GM12878 (cell line): ENCODE measurements at regions not wholly inside any gene's neighbourhood (a gene's known extent, or its start where the extent isn't known, plus 50 kb on each side); places are given as distances from the start of the nearest gene placed in this dataset.

Source experiments
- ATAC-seq: fragments of 200-7000 bp; cut with Tn5 transposase; 3 replicates; pipeline ENCODE4 v1.9.1; 2020; ENCODE audit warnings: mild to moderate bottlenecking, moderate library complexity
- BruUV-seq: library from RNA; stranded (reverse); fragments of 400-500 nt; replicated peaks from 2 replicates; lab custom pipeline; 2021; lab: Mats Ljungman, UMichigan
- CTCF ChIA-PET: fragments of 300-600 bp; sonication (Branson Sonifier 250); formaldehyde crosslinking; extraction: SDS; loops from one replicate; lab custom pipeline; 2021; ENCODE audit warnings: inconsistent platforms; lab: Yijun Ruan, JAX
- POLR2A ChIA-PET: fragments of 350-600 bp; formaldehyde crosslinking; extraction: SDS; loops from one replicate; lab custom pipeline; 2021; ENCODE audit warnings: inconsistent platforms; lab: Charles Lee
- RAD21 ChIA-PET: fragments of 300-600 bp; sonication (Branson Sonifier 250); formaldehyde crosslinking; loops from one replicate; lab custom pipeline; 2023; ENCODE audit warnings: antibody characterized with exemption; ENCODE audit not compliant: unreplicated experiment; lab: Charles Lee
- SMC1A ChIA-PET: fragments of 300-600 bp; sonication (Branson Sonifier 250); formaldehyde crosslinking; loops from one replicate; lab custom pipeline; 2023; ENCODE audit not compliant: unreplicated experiment, uncharacterized antibody; lab: Charles Lee
- DNase-seq: peaks from one replicate; pipeline ENCODE4 v3.0.0-alpha.2; 2011; ENCODE audit warnings: low read depth, low spot score
- FAIRE-seq: peaks from 3 replicates; lab custom pipeline; 2011; peaks lifted over from hg19 to GRCh38; lab: Jason Lieb, UNC
- H2AFZ ChIP-seq: 2 replicates; pipeline ENCODE4 v1.6.0; 2011; ENCODE audit warnings: low read depth, low read length, control low read depth; ENCODE audit not compliant: control insufficient read depth
- H3K27ac ChIP-seq: 2 replicates; pipeline ENCODE4 v1.5.1; 2011; ENCODE audit warnings: control low read depth; ENCODE audit not compliant: control insufficient read depth, insufficient read depth
- H3K27me3 ChIP-seq, 2 experiments: replicated peaks in 1 of 2; 2 replicates each; pipeline versions ENCODE4 v1.6.0 to v1.6.1; 2011; ENCODE audit warnings: low read length in 1 of 2; ENCODE audit not compliant: control insufficient read depth in 2 of 2, insufficient read depth in 2 of 2
- H3K36me3 ChIP-seq, 2 experiments: 2 replicates each; pipeline ENCODE4 v1.5.1; 2011; ENCODE audit warnings: low read length in 1 of 2; ENCODE audit not compliant: control insufficient read depth in 2 of 2, insufficient read depth in 2 of 2
- H3K4me1 ChIP-seq: 2 replicates; pipeline ENCODE4 v1.6.1; 2011; ENCODE audit warnings: mild to moderate bottlenecking, low read length, moderate library complexity, mixed read lengths; ENCODE audit not compliant: control insufficient read depth, insufficient read depth
- H3K4me2 ChIP-seq: 2 replicates; pipeline ENCODE4 v1.6.0; 2011; ENCODE audit warnings: control low read depth; ENCODE audit not compliant: control insufficient read depth, insufficient read depth
- H3K4me3 ChIP-seq: fragments of 200-600 bp; sonication (generic); 2 replicates; pipeline ENCODE4 v1.5.1; 2016
- H3K79me2 ChIP-seq: 2 replicates; pipeline ENCODE4 v1.6.0; 2011; ENCODE audit warnings: low read length; ENCODE audit not compliant: control insufficient read depth, insufficient read depth
- H3K9ac ChIP-seq: 2 replicates; pipeline ENCODE4 v1.8.0; 2011; ENCODE audit warnings: low read length, control low read depth, mixed read lengths; ENCODE audit not compliant: control insufficient read depth, insufficient read depth
- H3K9me3 ChIP-seq: replicated peaks from 3 replicates; pipeline ENCODE4 v1.5.1; 2011; ENCODE audit warnings: mild to moderate bottlenecking, low read length; ENCODE audit not compliant: control insufficient read depth, insufficient read depth
- H4K20me1 ChIP-seq: 2 replicates; pipeline ENCODE4 v1.6.0; 2011; ENCODE audit not compliant: control insufficient read depth, insufficient read depth
- CBFB ChIP-seq: IDR thresholded peaks from 2 replicates; pipeline ENCODE4 v1.6.1; 2016; ENCODE audit warnings: antibody characterized with exemption, low read depth
- CHD1 ChIP-seq: IDR thresholded peaks from 2 replicates; pipeline ENCODE4 v1.6.1; 2012; ENCODE audit warnings: low read depth, low read length, improper control_type of control experiment
- CHD2 ChIP-seq: IDR thresholded peaks from 2 replicates; pipeline ENCODE4 v1.6.1; 2011; ENCODE audit warnings: low read depth, low read length, improper control_type of control experiment, borderline replicate concordance
- FOXM1 ChIP-seq: IDR thresholded peaks from 2 replicates; pipeline ENCODE4 v1.6.1; 2012; ENCODE audit warnings: low read depth, mild to moderate bottlenecking, inconsistent platforms, low read length, moderate library complexity
- MTA3 ChIP-seq: IDR thresholded peaks from 2 replicates; pipeline ENCODE4 v1.6.1; 2012; ENCODE audit warnings: low read length, inconsistent platforms, borderline replicate concordance
- RB1 ChIP-seq: fragments of 450-650 bp; formaldehyde crosslinking; IDR thresholded peaks from 2 replicates; pipeline ENCODE4 v1.6.1; 2017; ENCODE audit warnings: mild to moderate bottlenecking, borderline replicate concordance
- STAT3 ChIP-seq: IDR thresholded peaks from 2 replicates; pipeline ENCODE4 v1.6.1; 2011; ENCODE audit warnings: low read depth, low read length, improper control_type of control experiment
- TCF12 ChIP-seq: IDR thresholded peaks from 2 replicates; pipeline ENCODE4 v1.6.1; 2011; ENCODE audit warnings: low read depth, mild to moderate bottlenecking, low read length
- TCF7 ChIP-seq: IDR thresholded peaks from 2 replicates; pipeline ENCODE4 v1.6.1; 2014; ENCODE audit warnings: antibody characterized with exemption, borderline replicate concordance
- ZNF592 ChIP-seq: fragments of 450-650 bp; IDR thresholded peaks from 2 replicates; pipeline ENCODE4 v1.6.1; 2017; ENCODE audit warnings: mild to moderate bottlenecking, moderate library complexity
- WGBS: methylation state at CpG from one replicate; pipeline ENCODE4 v1.1.6; 2016; ENCODE audit warnings: low lambda C conversion rate; ENCODE audit not compliant: insufficient replicate concordance, insufficient coverage; ENCODE audit errors: missing lambda C conversion rate; 5-methylcytosine and 5-hydroxymethylcytosine counted together
- in situ Hi-C: fragments of 300-500 bp; cut with MboI; formaldehyde crosslinking; loops from 9 replicates; pipeline ENCODE4 v1.14.3; 2018; ENCODE audit warnings: mixed read lengths
- intact Hi-C: fragments of 100-400 bp; cut with micrococcal nuclease; formaldehyde crosslinking; loops from one replicate; pipeline ENCODE4 v1.14.2; 2022; ENCODE audit not compliant: unreplicated experiment
- TF ChIP-seq, protein P1 (sequence below): IDR thresholded peaks from 2 replicates; pipeline ENCODE4 v1.6.1; 2011; ENCODE audit warnings: borderline replicate concordance, low read depth, mild to moderate bottlenecking, moderate library complexity, low read length; ENCODE audit not compliant: insufficient read depth, poor library complexity, severe bottlenecking
- TF ChIP-seq, protein P2 (sequence below): fragments of 450-650 bp; IDR thresholded peaks from 2 replicates; pipeline ENCODE4 v1.6.1; 2017; ENCODE audit warnings: mild to moderate bottlenecking

- TF ChIP-seq CHD2 = no peak
Measured at GRCh38 chr20:60901831-60902230, 350.2 kb upstream of the CDH4 start (continued).

GRCh38 chr20:60903325-60903971 lies 348.6 kb upstream of the CDH4 start:
- no peaks in the 10 kb centered on the region; the same call in 2 of the 3 replicates for H3K9me3 ChIP-seq
- 32% methylated on average over 13 of the region's 13 CpGs for WGBS
- in situ Hi-C loops (no loop called here), intact Hi-C loops (no loop called here)
- H3K4me2 ChIP-seq = no peak overlapping the region
- H4K20me1 ChIP-seq = no peaks in the 10 kb centered on the region
- no peak overlapping the region for H3K9ac ChIP-seq
- ATAC-seq = no peak
- DNase-seq = no peak
- H3K27me3 ChIP-seq = no peaks in the 10 kb centered on the region
- RAD21 ChIA-PET = no interaction called here
- CTCF ChIA-PET = no interaction called here
- no peaks in the 10 kb centered on the region for H3K4me1 ChIP-seq
- POLR2A ChIA-PET = interaction anchor here (0.6 kb wide), 1 partner anchor 21 kb away, joined by 4 read pairs; no protein-coding TSS in a partner anchor
- SMC1A ChIA-PET = interaction anchor here (0.8 kb wide), 1 partner anchor 48 kb away, joined by 3 read pairs; no protein-coding TSS in a partner anchor
- no peaks in the 10 kb centered on the region for H3K36me3 ChIP-seq
- H3K4me3 ChIP-seq = no peak overlapping the region
- FAIRE-seq = no peak
- H3K27ac ChIP-seq = no peak overlapping the region
- no peaks in the 10 kb centered on the region for H3K79me2 ChIP-seq
- no TSS peak for BruUV-seq
- H2AFZ ChIP-seq = no peak overlapping the region
- TF ChIP-seq TCF12 = no peak
- no peak for TF ChIP-seq FOXM1
- TF ChIP-seq, protein P1, sequence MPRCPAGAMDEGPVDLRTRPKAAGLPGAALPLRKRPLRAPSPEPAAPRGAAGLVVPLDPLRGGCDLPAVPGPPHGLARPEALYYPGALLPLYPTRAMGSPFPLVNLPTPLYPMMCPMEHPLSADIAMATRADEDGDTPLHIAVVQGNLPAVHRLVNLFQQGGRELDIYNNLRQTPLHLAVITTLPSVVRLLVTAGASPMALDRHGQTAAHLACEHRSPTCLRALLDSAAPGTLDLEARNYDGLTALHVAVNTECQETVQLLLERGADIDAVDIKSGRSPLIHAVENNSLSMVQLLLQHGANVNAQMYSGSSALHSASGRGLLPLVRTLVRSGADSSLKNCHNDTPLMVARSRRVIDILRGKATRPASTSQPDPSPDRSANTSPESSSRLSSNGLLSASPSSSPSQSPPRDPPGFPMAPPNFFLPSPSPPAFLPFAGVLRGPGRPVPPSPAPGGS = no peak
- TF ChIP-seq STAT3 = no peak
- TF ChIP-seq ZNF592 = no peak
- TF ChIP-seq MTA3 = no peak
- TF ChIP-seq RB1 = no peak
- TF ChIP-seq CHD1 = no peak
- no peak for TF ChIP-seq CBFB
- TF ChIP-seq, protein P2, sequence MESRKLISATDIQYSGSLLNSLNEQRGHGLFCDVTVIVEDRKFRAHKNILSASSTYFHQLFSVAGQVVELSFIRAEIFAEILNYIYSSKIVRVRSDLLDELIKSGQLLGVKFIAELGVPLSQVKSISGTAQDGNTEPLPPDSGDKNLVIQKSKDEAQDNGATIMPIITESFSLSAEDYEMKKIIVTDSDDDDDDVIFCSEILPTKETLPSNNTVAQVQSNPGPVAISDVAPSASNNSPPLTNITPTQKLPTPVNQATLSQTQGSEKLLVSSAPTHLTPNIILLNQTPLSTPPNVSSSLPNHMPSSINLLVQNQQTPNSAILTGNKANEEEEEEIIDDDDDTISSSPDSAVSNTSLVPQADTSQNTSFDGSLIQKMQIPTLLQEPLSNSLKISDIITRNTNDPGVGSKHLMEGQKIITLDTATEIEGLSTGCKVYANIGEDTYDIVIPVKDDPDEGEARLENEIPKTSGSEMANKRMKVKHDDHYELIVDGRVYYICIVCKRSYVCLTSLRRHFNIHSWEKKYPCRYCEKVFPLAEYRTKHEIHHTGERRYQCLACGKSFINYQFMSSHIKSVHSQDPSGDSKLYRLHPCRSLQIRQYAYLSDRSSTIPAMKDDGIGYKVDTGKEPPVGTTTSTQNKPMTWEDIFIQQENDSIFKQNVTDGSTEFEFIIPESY = no peak
- TF ChIP-seq TCF7 = no peak
